GM21576 (cell line): ENCODE measurements at regions not wholly inside any gene's neighbourhood (a gene's known extent, or its start where the extent isn't known, plus 50 kb on each side); places are given as distances from the start of the nearest gene placed in this dataset.
"Not testable (repeated sequence)": the region's sequence is repeated elsewhere in the genome, so short reads cannot be mapped to it uniquely, and the experiment has no call there.

Source experiments
- ATAC-seq: cut with Tn5 transposase; IDR thresholded peaks from one replicate; pipeline ENCODE4 v1.9.1; 2021; ENCODE audit warnings: mild to moderate bottlenecking, moderate library complexity; ENCODE audit not compliant: unreplicated experiment

- no peak for ATAC-seq
Observed at GRCh38 chr4:19266566-19266965, 985.1 kb upstream of the SLIT2 start.

GRCh38 chr4:19262467-19262866 is 989.2 kb upstream of the SLIT2 start:
- no peak for ATAC-seq

- no peak for ATAC-seq
Observed at GRCh38 chr4:19260346-19260745, 991.4 kb upstream of the SLIT2 start.

GRCh38 chr4:19259920-19260319 is 991.8 kb upstream of the SLIT2 start:
- ATAC-seq = no peak

DNA sequence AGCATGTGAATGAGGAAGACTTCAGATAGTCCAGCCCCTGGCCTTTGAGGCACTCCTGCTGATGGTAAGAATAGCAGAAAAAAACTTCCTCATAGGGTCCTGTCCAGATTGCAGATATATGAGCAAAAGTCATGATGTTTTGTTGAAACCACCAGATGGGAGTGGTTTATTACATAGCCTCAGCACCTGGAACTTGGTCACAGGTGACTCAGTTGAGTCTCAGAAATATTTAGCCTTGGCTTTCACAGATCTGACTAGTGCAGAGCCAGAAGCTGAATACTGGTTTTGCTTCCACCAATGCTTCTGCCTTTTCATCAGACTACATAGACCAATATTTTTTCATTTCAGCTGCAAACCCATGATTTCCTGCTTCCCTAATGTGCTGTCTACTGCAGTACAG is 994.9 kb upstream of the SLIT2 start:
- ATAC-seq = no peak

DNA sequence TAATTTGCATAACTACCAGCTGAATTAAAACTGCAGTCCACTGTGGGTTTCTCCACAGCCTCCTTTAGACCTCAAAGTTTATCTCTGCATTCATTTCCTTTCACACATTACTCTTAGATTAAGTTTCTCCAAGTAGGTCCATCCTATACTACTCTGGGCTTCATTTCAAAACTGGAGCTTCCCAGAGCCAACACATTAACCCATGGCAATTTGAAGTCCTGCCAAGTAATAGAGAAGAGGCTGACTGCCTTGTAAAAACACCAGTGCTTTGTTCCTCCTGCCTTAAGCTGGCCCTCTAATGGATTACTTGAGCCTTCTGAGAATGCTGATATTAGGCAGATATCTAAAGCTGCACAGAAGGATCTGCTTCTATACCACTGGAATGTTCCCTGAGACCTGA is 997.2 kb upstream of the SLIT2 start:
- no peak for ATAC-seq

DNA sequence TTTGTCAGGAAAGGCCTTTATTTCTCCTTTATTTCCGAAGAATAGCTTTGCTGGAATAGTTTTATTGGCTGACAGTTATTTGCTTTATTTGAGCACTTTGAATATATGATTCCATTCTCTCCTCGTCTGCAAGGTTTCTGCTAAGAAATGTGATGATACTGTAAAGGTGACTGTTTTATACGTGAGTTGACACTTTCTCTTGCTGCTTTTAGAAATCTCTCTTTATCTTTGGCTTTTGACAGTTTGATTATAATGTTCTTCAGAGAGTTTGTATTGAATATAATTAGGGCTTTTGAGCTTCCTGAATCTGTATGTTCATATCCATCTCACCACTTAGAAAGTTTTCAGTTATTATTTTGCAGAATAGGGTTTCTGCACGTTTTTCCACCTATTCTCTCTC is 1003.7 kb upstream of the SLIT2 start:
- ATAC-seq = no peak

DNA sequence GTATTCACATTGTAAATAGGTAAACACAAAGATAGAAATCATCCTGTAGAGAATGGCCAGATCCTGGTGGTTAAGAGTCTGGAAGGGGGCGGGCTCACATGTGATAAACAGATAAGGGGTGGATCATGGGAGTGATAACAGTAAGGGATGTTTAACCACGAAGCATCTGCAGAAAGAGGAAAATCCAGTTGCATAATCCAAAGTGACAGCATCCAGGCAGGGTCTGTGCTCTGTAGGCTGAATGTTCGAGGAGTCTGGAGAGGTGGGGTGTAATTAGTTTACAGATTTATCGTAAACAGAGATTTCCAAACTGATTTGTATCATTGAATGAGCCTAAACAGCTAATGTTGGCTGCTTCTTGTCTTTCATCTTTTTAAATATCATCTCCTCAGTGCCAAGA is 1009.8 kb upstream of the SLIT2 start:
- ATAC-seq = no peak

GRCh38 chr4:19239565-19239964 is 1012.1 kb upstream of the SLIT2 start:
- ATAC-seq = no peak

GRCh38 chr4:19236473-19236872 is 1015.2 kb upstream of the SLIT2 start:
- no peak for ATAC-seq

DNA sequence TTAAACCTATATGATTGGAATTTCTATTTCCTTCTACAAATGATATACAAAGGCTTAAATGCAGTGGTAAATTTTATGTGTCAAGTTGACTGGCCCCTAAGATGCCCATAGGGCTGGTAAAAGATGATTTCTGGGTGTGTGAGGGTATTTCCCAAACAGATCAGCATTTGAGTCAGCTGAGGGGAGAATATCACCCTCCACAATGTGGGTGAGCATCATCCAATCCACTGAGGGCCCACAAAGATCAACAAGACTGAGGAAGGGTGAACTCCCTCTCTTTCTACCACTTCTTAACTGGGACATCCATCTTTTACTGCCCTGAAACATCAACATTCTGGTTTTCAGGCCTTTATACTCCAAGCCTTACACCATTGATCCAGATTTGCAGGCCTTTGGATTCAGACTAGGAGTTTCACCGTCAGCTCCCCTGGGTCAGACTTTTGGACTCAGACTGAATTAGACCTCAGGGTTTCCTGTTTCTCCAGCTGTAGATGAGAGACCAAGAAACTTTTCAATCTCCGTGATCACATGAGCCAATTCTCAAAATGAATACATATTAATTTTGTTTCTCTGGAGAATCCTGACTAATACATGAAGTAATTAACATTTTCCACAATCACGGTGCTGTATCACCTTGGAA is 1020.7 kb upstream of the SLIT2 start:
- ATAC-seq = no peak

DNA sequence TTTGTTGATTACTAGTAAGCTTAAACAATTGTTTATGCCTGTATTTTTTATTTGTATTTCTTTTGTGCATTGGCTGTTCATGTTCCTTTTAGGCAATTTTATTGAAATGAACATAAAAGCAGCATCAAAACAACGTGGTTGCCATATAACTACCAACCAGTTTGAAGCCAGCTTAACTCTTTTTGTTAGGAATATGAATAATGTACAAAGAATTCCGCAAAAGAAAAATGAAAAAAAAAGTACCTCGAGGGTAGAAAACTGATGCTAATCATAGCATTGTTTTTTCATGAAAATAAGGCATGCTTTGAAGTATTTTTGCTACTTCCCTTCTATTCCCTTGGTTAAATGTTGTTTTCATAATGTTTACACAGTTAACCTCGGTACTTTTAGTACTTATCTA is 1024.0 kb upstream of the SLIT2 start:
- ATAC-seq = no peak

DNA sequence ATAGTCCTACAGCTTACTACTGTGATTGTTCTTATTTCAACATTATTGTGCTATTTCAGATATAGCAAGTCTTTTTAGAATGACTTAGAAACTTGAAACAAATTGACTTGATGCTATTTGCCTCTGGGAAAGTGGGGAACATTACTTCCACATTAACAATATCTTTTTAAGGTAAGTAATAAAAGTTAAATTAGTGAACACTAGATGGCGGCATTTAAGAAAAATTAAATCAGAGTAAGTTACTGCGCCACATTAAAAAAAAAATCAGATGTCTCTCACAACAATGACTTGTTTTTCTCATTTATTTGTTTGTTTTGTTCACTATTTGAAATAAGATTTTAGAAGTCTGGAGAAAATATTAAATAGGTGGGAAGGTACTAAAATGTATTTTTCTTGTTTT is 1026.9 kb upstream of the SLIT2 start:
- no peak for ATAC-seq

DNA sequence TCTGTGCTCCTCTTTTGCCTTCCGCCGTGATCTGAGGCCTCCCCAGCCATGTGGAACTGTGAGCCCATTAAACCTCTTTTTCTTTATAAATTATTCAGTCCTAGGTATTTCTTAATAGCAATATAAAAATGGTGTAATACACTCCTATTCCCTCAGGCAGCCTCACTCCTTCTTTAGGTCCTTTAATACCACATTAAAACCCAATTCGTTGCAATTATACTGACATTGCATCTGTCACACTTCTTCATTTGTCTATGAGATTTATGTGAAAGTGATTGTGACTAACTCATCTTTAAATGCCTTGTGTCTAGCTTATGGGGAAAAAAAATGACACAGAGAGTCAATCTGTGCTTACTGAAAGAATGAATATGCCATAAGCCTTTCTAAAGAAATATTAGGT is 1035.2 kb upstream of the SLIT2 start:
- ATAC-seq = no peak

- no peak for ATAC-seq
Observed at GRCh38 chr4:19214591-19215186, 1037.0 kb upstream of the SLIT2 start.

DNA sequence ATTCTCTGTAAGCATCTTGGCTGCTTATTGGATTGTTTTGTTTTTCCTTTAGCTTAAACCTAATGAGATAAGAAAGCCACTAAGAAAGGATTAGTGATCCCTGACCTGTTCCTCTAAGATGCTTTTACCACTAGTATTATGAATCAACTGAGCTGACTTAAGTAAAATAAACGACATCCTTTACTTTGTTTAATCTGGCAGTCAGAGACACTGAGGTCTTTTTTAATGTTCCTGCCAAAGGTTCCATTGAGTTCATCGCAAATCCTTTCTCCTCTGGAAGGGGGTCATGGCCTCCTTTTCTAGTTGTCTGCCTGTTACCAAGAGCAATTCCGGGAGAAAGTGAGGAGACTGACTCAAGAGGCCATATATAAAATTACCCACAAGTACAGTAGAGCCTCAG is 1038.3 kb upstream of the SLIT2 start:
- no peak for ATAC-seq

DNA sequence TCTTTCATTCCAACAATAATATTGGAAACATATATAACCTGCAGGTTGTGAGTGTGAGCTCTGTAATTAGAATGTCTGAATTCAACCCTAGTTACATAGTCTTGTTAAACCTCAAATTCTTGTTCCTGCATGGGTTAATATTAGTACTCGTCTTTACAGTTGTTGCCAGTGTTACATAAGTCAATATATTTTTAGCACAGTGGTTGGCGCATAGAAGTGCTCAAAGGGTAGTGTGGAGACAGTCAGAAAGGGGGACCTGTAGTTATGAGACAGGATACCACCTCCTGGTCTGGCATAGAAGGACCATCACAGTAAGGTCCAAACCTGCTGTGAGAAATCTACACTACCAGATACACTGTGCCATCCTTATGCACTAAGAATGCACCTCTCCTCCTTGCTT is 1045.9 kb upstream of the SLIT2 start:
- ATAC-seq = no peak

DNA sequence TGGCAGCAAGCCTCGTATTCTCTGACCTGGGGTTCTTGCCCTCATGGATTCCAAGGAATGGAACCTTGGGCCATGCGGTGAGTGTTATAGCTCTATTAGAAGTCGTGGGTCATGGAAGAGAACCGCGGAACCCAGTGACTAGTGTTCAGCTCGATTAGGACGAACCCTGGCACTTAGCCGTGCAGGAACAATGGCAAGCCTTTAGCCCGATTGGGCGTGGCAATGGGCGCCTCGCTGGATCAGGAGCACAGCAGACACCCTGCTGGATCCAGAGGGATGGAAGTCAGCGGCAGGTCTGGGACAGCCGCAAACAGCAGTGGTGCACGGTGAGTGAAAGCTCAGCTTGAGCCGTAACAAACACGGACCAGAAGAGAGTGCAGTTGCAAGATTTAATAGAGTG is 1053.9 kb upstream of the SLIT2 start:
- not testable (repeated sequence) for ATAC-seq

DNA sequence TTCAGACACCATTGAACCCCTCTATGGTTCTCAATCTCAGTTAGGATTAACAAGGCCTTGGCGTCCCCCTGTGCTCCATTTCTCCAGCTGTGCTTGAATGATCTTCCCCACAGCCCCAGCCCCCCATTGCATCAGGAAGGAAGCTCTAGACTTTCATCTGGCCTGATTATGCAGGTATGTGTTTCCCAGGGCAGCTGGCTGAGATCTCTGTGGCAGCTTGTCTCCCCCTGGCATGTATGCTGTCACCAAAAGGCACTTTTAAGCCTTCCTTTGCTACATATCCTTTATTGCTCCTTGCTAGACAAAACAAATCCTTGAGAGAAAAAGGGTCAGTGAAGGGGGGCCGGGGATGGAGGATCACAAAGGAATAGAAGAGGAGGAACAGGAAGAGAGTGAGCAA is 1056.0 kb upstream of the SLIT2 start:
- ATAC-seq = no peak

DNA sequence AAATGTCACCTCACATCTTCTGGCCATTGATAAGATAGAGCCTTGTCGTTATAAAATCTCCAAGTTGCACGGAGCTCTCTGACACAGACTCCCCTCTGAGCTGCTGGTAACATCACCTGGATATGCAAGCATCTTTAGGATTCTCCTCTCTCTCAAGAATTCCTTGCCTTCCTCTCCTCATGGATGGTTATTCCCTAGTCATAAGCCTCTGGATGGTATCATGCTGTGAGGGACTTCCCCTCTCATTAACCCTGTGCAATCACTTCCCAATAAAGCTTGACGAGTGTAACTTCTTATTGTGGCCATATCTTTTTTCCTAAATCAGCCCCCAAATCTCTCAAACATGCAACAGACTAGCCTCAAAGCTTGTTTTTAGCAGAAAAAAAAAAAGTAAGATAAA is 1057.0 kb upstream of the SLIT2 start:
- no peak for ATAC-seq

GRCh38 chr4:19193274-19193981 is 1058.3 kb upstream of the SLIT2 start:
- ATAC-seq = no peak

- no peak for ATAC-seq
Observed at GRCh38 chr4:19191979-19192650, 1059.6 kb upstream of the SLIT2 start.
